ENCODE measurements at regions not wholly inside any gene's neighbourhood (a gene's known extent, or its start where the extent isn't known, plus 50 kb on each side); places are given as distances from the start of the nearest gene placed in this dataset.
A peak's percentile ranks its signal among the peaks of the same experiment; 100 is the strongest.

DNA sequence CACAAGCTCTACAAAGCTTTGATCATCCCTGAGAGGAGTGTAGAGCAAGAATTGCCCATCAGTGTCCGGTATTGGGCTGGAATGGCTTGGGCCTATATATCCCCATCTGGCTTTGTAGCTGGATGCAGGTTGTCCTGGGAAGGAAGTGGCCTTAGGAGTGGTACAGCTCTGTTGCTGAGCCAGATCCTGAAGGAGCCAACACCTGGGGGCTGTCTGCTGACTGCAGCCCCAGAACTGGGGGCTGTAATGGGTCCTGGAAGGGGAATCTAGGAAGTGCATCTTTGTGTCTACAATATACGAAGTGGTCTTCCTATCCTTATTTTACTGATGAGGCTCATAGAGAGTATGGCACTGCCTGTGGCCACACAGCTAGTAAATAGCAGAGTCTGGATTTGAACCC is 145.9 kb downstream of the CDC5L start:
- FAIRE-seq: no peak

DNA sequence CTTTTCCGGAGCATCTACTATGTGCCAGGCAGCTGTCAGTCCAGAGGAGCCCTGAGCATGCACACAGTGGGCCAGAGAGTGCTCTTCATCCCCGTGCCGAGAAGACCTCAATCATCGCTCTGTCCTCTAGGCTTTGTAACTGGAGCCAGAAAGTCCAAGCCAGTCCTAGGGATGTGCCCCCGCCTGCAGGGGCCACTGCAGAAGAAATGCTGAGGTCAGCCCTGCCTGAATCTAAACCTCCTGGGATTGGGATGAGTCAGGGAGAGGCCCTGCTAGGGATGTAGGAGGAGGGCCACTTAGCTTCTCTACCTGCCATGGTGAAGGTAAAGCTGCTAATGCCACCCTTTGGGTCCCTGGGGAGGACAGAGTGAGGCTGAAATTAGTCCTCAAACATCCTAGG is 146.8 kb downstream of the CDC5L start:
- no peak for FAIRE-seq

DNA sequence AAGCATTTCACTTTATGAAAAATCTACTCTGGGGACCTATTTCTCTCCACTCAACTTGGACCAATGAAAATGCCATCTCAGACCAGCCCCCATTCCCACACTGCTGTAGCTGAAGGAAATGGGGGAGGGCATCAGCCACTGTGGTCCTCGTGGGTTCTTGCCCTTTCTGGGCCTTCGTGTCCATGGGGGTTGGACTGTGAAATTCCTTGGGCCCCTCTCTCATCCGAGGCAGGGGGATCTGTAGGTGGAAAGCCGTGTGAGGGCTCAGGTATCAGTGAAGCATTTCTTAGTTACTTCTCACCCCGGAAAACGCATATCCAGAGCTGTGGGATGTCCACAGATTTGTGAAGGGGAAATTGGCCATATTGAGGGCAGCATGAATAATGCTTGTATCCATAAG is 147.9 kb downstream of the CDC5L start:
- FAIRE-seq: no peak

DNA sequence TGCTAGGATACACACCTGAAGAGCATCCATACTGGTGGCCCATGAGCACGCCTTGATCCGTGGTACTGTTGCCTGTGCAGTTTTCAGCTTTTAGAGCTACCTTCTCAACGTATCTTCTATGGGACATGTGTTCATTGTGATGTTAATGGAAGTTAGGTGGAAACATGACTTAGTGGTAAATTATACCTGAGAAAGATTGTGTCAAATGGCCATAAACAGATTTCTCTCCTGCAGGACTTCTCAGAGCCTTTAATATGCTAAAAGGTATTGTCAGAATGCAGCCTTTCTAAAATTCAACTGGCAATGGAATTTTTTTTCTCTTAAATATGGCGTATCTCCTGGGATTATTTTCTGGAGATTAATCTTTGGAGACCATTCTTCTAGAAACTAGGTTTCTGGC is 148.5 kb downstream of the CDC5L start:
- FAIRE-seq: no peak

DNA sequence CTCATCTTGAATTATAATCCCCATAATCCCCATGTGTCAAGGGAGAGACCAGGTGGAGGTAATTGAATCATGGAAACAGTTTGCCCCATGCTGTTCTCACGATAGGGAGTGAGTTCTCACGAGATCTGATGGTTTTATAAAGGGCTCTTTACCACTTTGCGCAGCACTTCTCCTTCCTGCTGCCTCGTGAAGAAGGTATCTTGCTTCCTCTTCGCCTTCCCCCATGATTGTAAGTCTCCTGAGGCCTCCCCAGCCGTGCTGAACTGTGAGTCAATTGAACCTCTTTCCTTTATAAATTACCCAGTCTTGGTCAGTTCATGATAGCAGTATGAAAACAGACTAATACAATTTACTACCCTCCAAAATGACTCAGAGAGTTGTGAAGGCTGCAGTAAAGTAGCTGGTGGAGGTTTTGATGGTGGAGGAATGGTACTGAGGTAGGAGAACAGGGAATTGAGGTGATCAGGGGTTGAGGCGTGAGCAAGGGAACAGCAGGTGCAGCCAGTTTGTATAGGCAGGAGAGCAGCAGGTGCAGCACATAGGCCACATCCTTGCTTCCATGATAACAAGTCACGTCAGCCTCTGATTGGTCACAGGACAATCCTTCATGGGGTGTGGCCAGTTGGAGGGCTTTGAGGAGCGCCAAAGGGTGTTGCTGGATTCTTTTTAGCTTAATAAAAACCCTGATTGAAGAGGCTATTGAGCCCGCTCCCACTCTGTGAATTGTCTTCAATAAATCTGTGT is 150.0 kb downstream of the CDC5L start:
- no peak for FAIRE-seq

DNA sequence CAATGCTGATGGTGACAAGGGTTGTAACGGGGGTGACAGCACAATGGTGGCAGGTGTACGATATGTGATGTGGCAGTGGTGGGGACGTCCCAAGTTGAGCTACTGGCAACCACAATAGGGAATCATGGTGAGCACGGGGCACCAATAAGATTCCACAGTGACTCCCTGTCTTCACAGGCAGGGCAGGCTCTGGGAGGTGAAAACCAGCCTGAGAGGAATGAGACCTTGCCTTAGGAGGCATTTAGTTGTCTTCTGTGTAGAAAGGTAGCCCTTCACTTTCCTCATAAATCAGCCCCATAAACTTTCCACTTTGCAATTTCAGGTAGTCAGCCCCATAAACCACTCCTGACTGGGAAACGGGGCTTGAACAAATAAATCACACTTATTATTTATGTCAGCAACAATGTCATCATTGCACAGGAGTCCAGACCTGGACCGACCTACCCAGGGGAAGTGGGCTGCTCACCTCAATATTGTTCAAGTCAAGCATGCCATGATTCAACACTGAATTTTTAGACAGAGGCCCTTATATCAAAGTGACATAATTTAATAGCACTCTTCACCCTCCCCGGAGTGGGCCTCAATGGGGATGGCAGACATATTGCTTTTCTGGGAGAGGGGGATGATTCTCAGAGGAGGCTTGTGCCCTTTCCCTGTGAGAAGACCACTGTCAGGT is 150.8 kb downstream of the CDC5L start:
- no peak for FAIRE-seq

DNA sequence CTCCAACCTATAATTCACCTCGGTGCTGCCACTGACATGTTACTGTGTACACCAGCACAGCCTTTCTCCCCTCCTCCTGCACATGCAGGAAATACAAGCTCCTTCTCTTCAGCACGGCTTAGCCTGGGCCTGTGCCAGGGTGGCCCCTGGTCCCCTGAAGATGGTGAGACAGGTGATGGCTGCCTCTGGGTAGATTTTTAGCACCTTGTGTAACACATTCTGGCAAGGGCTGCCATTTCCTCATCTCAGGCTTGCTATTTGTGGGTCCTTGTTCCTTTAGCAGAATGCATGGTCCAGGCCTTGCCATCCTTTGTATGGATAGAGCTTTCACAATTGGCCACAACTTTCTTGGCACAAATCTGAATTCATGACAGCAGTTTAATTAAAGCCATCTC is 151.3 kb downstream of the CDC5L start:
- FAIRE-seq: no peak

DNA sequence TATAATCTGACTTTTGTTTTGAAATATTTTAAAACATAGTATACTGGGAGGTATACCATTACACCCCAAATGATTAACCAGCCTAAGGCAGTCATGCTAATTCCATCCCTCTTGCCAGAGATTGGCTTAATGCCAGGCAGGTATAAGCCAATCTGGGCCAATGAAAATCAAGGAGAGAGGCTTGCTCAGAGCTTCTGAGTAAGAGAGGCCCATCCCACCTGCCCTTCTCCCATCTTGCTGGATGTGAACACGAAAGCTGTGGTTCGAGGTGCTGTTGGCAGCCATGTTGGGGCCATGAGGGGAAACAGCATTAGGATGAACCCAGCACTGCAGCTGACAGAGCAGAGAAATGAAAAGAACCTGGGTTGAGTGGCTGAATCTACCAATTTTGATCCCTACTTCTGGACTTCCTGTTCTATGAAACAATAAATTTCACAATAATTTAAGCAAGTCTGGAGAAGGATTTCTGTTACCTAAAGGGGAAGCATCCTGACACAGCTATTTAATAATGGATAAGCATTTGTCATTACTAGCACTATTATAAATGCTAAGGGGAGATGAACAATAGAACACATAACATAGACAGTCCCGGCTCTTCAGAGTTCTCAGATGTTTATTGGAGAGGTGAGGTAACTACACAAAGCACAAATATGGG is 152.3 kb downstream of the CDC5L start:
- no peak for FAIRE-seq

DNA sequence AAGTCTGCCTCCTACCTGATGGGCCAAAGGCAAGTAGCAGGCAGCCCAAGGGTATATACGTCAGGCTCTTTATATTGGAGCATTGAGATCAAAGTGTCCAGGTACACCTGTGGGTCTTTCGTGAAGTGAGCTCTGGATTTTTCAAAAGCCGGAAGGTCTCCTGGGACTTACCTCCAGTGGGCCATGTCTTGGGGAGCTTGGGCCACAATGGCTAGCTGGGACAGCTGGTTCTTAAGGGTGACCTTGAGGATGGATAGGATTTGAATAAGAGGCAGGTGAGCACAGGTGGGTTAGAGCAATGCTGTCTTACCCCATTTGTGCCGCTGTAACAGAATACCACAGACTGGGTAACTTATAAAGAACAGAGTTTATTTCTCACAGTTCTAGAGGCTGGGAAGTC is 153.4 kb downstream of the CDC5L start:
- FAIRE-seq: no peak

DNA sequence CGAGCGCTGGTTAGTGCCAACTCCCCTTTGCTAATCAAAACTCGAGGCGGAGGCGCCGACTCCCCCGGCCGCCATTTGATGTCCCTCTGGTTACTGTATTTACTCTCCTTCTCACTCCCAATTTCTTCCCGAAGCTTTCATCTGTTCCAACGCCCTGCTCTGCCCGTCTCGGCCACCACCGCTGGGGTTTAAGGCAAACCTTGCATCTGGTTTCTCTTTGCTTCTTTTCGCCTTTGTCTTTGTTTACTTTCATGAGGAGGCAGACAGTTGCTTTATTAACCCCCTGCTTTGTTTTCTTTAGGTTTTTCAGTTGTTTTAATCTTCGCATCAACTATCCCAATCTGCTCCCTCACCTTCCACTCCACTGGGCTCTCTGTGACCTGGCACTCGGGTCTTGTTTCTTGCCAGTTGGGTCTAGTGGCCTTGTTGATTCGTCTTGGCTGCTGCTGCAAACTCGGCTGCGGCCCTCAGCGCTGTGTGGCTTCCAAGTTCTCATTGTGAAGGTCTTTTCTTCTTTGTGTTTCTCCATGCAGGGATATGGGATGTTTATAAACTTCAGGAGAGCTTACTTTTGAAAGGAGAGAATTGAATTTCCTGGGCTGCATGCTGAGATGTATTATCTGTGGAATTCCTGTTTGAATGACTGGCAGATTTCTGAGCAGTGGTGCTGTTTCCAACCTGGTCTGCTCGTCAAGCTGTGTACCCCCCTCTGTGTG is 155.1 kb downstream of the CDC5L start:
- no peak for FAIRE-seq

DNA sequence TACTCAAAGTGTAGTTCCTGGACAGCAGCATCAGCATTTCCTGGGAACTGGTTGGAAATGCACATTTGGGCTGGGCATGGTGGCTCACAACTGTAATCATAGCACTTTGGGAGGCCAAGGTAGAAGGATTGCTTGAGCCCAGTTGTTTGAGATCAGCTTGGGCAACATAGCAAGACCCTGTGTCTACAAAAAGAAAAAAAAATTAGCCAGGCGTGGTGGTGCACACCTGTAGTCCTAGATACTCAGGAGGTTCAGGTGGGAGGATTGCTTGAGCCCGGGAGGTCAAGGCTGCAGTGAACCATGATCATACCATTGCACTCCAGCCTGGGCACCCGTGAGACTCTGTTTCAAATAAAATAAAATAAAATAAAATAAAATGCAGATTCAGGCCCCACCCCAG is 156.2 kb downstream of the CDC5L start:
- FAIRE-seq: no peak

DNA sequence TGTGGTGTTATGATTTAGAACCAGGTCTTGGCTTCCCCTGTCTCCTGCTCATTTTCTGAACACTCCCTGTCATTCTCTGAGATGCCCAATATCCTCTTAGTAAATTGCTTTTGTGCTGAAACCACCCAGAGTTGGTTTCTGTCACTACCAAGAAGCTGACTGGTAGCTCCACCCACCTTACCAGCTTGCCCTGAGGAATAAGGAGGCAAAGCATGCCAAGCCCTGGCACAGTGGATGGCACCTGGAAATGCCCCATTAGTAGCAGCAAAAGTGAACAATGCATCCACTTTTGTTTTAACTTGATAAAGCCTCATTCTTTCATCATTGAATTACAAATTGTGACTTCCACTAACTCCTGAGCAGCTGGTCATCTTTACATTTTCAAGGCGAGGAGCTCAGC is 157.7 kb downstream of the CDC5L start:
- no peak for FAIRE-seq

DNA sequence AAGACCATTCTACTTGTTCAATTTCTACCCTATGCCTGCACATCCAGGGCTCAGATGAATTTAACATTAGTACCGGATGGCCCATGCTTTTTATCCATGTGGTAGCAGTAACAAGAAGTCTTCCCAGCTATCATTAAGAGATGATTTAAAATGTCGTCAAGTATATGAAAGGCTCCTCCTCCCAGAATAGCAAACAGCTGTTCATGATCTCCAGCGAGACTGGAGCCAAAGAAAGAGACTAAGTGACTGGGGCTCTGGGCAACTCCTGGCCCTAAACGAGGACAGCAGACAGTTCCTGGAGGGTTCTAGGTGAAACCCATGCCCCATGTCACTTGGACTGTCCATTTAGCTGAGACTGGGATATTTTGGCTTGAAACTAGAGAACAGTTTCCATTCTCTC is 160.8 kb downstream of the CDC5L start:
- FAIRE-seq: no peak

DNA sequence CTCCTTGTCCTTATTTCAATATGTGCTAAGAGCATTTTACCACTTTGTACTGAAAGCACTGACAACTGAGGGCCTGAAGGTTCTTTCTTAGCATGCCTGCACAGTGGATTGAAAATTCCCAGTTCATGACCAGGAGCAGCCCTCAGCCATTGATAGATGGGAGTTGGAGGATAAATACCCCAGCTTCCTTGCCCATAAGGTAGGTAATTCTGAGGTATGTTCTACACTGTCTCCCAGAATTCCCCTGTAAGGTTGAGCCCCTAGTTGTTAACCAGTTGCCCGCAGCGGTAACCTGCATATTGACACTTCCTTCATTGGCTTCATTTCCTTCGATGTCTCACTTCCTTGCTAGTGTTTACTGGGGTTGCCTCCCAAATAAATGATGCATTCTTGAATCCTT is 162.0 kb downstream of the CDC5L start:
- FAIRE-seq: no peak

DNA sequence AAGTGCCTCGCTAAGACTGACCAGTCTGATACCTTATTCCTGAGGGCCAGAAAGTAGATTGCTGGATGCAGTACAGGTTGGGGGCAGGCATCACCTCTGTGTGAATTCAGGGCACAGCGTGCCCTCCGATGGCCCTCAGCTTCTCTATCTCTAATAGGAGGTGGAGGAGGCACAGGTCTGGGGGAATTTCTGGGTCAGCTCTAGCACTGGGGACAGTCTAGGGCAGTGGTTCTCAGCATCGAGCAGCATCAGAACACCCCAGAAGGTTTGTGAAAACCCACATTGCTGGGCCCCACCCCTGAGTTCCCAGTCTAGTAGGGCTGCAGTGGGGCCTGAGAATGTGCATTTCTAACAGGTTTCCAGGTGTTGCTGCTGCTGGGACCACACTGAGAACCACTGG is 166.7 kb downstream of the CDC5L start:
- FAIRE-seq: no peak

DNA sequence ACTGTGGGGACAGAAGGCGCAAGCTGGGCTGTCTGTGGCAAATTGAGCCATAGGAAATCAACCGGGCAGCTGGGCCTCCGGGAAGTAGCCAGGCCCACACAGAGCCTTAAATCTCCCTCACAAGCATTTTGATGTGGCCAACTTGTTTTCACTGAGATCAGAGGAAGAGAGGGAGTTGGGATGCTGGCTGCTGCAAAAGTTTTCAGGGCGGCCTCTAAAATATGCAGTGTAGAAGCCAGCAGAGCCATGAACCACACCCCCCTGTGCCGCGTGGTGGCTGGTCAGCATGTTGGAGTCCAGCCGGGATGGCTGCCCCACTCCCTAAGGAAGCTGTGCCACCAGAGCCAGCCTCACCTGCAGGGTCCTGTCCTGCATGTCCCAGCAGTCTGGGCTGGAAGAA is 167.4 kb downstream of the CDC5L start:
- no peak for FAIRE-seq

DNA sequence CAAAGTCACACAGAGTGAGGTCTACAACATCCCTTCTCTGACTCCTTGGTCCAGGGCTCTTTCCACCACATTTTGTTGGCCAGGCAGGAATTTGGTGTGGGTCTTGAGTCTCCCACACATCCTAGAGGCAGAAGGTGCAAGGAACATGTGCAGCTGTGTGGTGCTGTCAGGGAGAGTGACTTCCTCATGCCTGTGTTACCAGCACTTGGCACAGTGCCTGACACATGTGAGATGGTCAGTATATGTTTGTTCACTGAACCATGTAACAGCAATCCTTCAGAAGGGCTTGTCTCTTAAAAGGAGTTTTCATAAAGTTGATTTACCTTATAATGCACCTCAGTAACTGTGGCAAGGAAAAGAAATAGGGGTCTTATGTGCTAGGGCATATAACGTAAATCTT is 168.5 kb downstream of the CDC5L start:
- no peak for FAIRE-seq

DNA sequence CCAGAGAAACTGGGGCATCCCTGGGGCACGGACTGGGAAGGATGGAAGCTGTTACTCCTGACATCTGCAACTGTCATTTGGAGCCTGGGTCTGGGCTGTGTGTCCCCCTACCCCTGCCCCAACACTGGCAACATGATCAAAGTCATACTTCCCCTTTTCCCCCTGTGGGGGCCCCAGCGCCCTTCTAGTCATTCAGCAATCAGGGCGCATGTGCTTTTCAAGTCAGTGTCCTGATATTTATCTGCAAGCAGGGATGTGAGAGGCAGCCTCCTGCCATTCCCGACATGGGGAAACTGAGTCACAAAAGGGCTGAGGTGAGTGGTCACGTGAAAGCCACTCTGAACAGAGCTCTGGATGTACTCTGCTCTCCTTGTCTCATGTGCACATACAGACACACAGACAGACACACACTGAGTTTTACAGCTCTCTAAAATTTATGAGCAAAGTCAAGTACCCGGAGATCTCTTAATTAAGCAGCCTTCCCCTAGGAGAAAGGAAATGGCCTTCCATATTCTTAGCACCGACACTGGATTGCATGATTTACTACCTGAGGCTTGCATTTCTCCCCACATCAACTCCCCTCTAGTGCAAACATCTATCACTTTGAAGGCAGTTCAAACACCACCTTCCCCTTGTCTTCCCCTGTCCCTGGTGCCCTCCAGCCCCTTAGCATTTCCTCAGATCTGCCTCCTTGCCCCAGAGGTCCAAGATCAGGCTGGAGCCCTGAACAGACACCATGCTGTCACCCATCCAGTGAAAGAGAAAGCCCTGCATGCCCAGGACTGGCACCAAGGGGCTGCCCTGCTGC is 170.7 kb downstream of the CDC5L start:
- no peak for FAIRE-seq

DNA sequence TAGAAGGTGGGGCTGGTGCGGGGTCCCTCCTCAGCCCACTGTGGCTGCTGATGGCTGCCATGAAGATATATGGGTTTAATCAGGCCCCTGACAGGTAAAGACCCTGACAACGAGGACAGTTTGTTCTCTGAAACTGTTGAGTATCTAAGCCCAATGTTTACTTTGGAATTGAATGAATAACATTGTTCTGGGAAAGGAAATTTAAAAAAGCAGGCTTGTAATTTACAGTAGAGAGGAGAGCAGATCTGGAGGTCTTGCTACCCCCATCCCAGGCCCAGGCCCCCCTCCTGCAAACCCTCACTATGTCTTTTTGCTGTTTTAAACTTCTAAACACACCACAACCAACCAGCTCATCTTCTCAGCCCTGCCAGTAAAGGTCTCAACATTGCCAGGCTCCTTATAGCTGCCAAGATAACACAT is 171.3 kb downstream of the CDC5L start:
- FAIRE-seq: no peak

DNA sequence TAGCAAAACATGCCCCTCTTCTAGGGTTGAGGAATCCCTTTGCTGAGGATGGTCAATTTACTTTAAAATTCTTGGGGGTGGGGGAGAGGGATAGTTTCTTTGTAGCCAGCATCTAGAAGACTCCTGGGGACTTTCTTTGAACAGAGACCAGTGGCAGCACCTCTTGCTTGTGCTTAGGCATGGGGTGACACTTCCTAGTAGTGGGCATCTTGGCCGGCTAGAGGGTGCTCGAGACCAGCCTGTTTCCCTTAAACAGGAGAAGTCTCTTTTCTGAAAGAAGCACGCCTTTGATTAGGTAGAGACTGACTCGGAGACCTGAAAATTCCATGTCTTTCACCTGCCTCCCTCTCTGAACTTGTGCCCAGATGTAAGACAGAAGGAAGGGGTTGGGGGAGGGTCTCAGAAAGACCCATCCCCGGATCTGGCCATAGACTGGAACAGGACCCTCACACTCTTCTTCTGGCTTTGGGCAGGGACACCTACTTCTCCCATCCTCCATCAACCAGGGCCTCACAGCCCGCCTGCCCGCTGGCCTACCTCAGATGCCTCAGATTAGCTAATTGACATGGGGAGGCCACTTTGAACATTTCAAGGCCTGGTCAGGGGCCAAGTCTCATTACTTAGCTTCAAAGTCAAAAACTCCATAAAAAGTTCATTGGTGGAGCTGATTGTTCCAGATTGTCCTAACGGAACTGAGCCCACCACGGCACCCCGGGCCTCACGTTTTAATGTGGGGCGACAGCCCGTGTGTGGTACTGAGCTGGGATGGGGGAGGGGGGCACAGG is 172.2 kb downstream of the CDC5L start:
- no peak for FAIRE-seq

DNA sequence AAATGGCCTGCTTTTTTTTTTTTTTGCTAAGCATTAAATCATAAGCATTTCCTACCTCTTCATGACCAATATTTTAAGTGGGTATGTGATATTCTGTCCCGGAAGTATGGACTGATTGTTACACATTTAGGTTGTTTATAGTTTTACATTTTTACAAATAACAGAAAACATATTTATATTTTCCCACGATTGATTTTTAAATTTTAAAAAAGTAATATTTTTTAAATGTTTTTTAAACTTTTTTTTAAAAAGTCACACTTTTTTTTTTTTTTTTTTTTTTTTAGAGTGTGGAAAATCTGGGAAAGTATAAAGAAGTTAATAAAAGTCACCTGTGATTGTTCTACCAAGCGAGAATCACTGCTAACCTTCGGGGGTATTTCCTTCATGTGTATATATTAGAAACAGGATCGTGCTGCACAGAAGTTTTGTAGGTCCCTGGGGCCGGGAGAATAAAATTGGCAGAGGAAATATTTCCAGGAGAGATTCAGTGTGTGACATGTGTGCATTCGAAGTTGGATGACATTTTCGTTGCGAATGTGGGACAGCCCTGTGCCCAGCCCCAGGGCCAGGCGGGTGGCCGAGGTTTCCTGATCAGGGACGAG is 173.1 kb downstream of the CDC5L start:
- peak; percentile 85 for FAIRE-seq

Measured in endometrium (tissue), 2 donors.